CD4-positive, alpha-beta T cell treated with Interleukin-15 for 4 hours (primary cell): ENCODE measurements at regions not wholly inside any gene's neighbourhood (a gene's known extent, or its start where the extent isn't known, plus 50 kb on each side); places are given as distances from the start of the nearest gene placed in this dataset.

Source experiments
- DNase-seq: peaks from one replicate; pipeline ENCODE4 v3.0.0-alpha.2; 2020; ENCODE audit warnings: low spot score

GRCh38 chr2:104769096-104769495, 84.8 kb upstream of the POU3F3 start:
- DNase-seq, result no peak

GRCh38 chr2:104772996-104773395, 80.9 kb upstream of the POU3F3 start:
- DNase-seq, result no peak

GRCh38 chr2:104774631-104775030, 79.3 kb upstream of the POU3F3 start:
- DNase-seq, result no peak

- no peak for DNase-seq
Observed at GRCh38 chr2:104777721-104778120, 76.2 kb upstream of the POU3F3 start.

DNA sequence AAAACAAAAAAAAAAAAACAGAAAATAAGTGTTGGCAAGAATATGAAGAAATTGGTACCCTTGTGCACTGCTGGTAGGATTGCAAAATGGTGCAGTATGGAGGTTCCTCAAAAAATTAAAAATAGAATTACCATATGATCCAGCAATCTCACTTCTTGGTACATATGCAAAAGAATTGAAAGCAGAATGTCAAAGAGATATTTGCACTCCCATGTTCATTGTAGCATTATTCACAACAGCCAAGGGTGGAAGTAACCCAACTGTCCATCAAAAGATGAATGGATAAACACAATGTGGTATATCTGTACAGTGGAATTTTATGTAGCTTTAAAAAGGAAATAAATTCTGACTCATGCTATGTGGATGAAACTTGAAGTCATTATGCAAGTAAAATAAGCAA, 72.8 kb upstream of the POU3F3 start:
- no peak for DNase-seq

- DNase-seq, result no peak
Observed at GRCh38 chr2:104784264-104784663, 69.7 kb upstream of the POU3F3 start.

DNA sequence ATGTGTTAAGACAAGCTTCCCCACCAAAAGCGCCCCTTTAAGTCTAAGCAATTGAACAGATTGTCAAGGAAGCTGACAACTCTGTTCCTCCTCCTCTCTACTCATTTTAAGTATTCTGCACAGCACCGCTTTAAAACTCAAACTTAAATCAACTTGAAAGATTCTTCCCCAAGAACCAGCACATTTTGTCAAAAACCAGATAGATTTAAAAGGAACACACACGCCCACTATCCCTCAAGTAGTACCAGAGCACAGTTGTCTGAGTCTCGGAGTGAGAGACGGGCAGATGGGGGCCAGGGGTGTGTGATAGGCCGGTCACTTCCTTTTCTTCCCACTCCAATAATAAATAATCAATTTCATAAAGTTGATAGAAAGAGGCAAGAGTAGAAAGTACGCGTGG, 67.7 kb upstream of the POU3F3 start:
- DNase-seq, result no peak

GRCh38 chr2:104786821-104787220, 67.1 kb upstream of the POU3F3 start:
- DNase-seq, result no peak

- no peak for DNase-seq
Observed at GRCh38 chr2:104787298-104788065, 66.4 kb upstream of the POU3F3 start.

- no peak for DNase-seq
Observed at GRCh38 chr2:104788742-104789455, 65.0 kb upstream of the POU3F3 start.

DNA sequence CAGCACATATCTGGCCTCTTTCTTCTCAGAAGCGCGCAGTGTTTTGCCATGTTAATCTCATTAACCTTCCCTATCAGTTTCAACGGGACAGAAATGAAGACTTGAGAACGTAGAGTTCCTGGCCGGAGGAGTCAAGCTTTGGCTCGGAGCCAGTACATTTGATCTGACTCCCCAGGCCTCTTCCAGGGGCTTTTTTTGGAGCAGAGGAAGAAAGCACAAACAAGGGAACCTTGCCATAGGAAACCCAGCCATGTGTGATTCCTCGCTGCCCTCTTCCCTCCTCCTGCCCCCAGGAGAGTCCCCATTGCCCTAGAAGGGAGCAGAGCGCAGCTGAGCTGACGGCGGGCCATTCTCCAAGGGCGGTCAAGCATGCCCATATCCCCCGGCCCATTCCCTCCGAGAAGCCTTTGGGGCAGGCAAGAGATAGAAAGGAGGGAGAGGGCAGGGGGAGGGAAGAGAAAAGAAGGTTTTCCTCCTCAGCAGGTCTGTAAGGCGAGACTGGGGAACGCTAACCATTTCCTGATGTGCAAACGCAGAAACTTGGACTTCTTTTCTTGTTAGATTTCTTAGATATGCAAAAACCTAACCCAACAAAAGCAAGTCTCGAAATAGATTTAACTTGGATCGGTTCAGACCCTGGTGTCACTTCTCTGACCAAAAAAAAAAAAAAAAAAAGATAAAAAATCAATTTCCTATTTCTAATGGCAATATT, 63.7 kb upstream of the POU3F3 start:
- no peak for DNase-seq

GRCh38 chr2:104790901-104791495, 62.9 kb upstream of the POU3F3 start:
- DNase-seq, result no peak

- DNase-seq, result no peak
Observed at GRCh38 chr2:104793966-104794365, 59.9 kb upstream of the POU3F3 start.

GRCh38 chr2:104794441-104794840, 59.5 kb upstream of the POU3F3 start:
- DNase-seq, result no peak
